K562 (cell line): ENCODE measurements at regions not wholly inside any gene's neighbourhood (a gene's known extent, or its start where the extent isn't known, plus 50 kb on each side); places are given as distances from the start of the nearest gene placed in this dataset.

Experiments used
- ATAC-seq: fragments of 200-7000 bp; cut with Tn5 transposase; 3 replicates; pipeline ENCODE4 v1.9.1; 2020; ENCODE audit warnings: moderate library complexity
- BruUV-seq: library from RNA; stranded (reverse); fragments of 400-500 nt; replicated peaks from 2 replicates; lab custom pipeline; 2021; lab: Mats Ljungman, UMichigan
- CTCF ChIA-PET: fragments of 300-600 bp; formaldehyde crosslinking; extraction: SDS; loops from one replicate; lab custom pipeline; 2021; ENCODE audit warnings: low intra/inter-chr PET ratio; lab: Yijun Ruan, JAX
- POLR2A ChIA-PET: fragments of 300-600, 350-650 bp; sonication (Branson Sonifier 250); formaldehyde crosslinking; extraction: SDS; loops from one replicate; lab custom pipeline; 2021; ENCODE audit warnings: antibody characterized with exemption, inconsistent platforms; lab: Yijun Ruan, JAX
- DNase-seq, 4 experiments: peaks; one replicate each; pipeline versions ENCODE4 v3.0.0 to v3.0.0-alpha.2; 2011 to 2018; ENCODE audit warnings: low spot score in 3 of 4, mixed read lengths in 3 of 4; ENCODE audit errors: extremely low read depth in 1 of 4
- FAIRE-seq: peaks from 2 replicates; lab custom pipeline; 2011; peaks lifted over from hg19 to GRCh38; lab: Jason Lieb, UNC
- H2AFZ ChIP-seq: 2 replicates; pipeline ENCODE4 v1.6.0; 2011; ENCODE audit warnings: low read depth, low read length, control low read depth, inconsistent platforms
- H3K27ac ChIP-seq: fragments of 200-600 bp; 3 replicates; pipeline ENCODE4 v1.8.0; 2011; ENCODE audit warnings: low read depth, mild to moderate bottlenecking, control low read depth, inconsistent platforms, low read length, moderate library complexity, mixed read lengths; ENCODE audit errors: extremely low read depth
- H3K27me3 ChIP-seq, 2 experiments: fragments of 300-600 bp in 1 of 2; 2 replicates in 1 of 2; 3 replicates in 1 of 2; pipeline versions ENCODE4 v1.6.0 to v1.8.0; 2011; ENCODE audit warnings: inconsistent platforms in 2 of 2, low read length in 2 of 2, mild to moderate bottlenecking in 1 of 2, mixed read lengths in 1 of 2, moderate library complexity in 1 of 2; ENCODE audit not compliant: control insufficient read depth in 2 of 2, insufficient read depth in 2 of 2
- H3K36me3 ChIP-seq: fragments of 300-600 bp; 3 replicates; pipeline ENCODE4 v1.8.0; 2011; ENCODE audit warnings: mild to moderate bottlenecking, low read length, inconsistent platforms; ENCODE audit not compliant: control insufficient read depth, insufficient read depth
- H3K4me1 ChIP-seq, 2 experiments: fragments of 200-600 bp in 1 of 2; replicated peaks in 1 of 2; 2 replicates in 1 of 2; 3 replicates in 1 of 2; pipeline versions ENCODE4 v1.5.1 to v1.8.0; 2011; ENCODE audit warnings: inconsistent platforms in 2 of 2, low read length in 2 of 2, mild to moderate bottlenecking in 1 of 2, mixed read lengths in 1 of 2, moderate library complexity in 1 of 2; ENCODE audit not compliant: control insufficient read depth in 2 of 2, insufficient read depth in 2 of 2
- H3K4me2 ChIP-seq: 2 replicates; pipeline ENCODE4 v1.6.1; 2011; ENCODE audit warnings: low read length, control low read depth, inconsistent platforms, mixed read lengths; ENCODE audit not compliant: insufficient read depth
- H3K4me3 ChIP-seq: fragments of 200-600 bp; sonication (generic), shearing (Covaris generic); 2 replicates; pipeline ENCODE4 v1.5.1; 2016; ENCODE audit warnings: control low read depth, inconsistent platforms
- H3K79me2 ChIP-seq: fragments of 200-600 bp; 3 replicates; pipeline ENCODE4 v1.8.0; 2011; ENCODE audit warnings: low read length, inconsistent platforms; ENCODE audit not compliant: control insufficient read depth, insufficient read depth
- H3K9ac ChIP-seq, 2 experiments: 2 replicates each; pipeline versions ENCODE4 v1.6.0 to v1.6.1; 2011; ENCODE audit warnings: low read depth in 2 of 2, low read length in 2 of 2, control low read depth in 1 of 2, inconsistent platforms in 1 of 2, mild to moderate bottlenecking in 1 of 2, mixed read lengths in 1 of 2; ENCODE audit not compliant: insufficient read depth in 1 of 2
- H3K9me1 ChIP-seq: one replicate; pipeline ENCODE4 v1.6.0; 2011; ENCODE audit warnings: inconsistent platforms, mild to moderate bottlenecking, low read length, moderate library complexity; ENCODE audit not compliant: control insufficient read depth, insufficient read depth
- H3K9me3 ChIP-seq: replicated peaks from 2 replicates; pipeline ENCODE4 v1.5.1; 2011; ENCODE audit warnings: low read depth, low read length, inconsistent platforms; ENCODE audit not compliant: control insufficient read depth, insufficient read depth
- H4K20me1 ChIP-seq: replicated peaks from 2 replicates; pipeline ENCODE4 v1.6.1; 2011; ENCODE audit warnings: low read length, inconsistent platforms, mixed read lengths; ENCODE audit not compliant: control insufficient read depth, insufficient read depth
- ARID1B ChIP-seq: fragments of 450-650 bp; IDR thresholded peaks from 2 replicates; pipeline ENCODE4 v1.6.1; 2016; ENCODE audit warnings: antibody characterized with exemption, mild to moderate bottlenecking, inconsistent platforms
- BRF1 ChIP-seq: IDR thresholded peaks from 3 replicates; pipeline ENCODE4 v1.6.1; 2011; ENCODE audit warnings: borderline replicate concordance, mild to moderate bottlenecking; ENCODE audit not compliant: insufficient read length; ENCODE audit errors: extremely low read depth
- NRF1 ChIP-seq, 2 experiments: fragments of 450-650 bp; IDR thresholded peaks in 1 of 2; conservative IDR thresholded peaks in 1 of 2; 2 replicates each; pipeline ENCODE4 v1.6.1; 2014; ENCODE audit warnings: mild to moderate bottlenecking in 2 of 2
- RERE ChIP-seq: sonication (generic); formaldehyde crosslinking; IDR thresholded peaks from 2 replicates; pipeline ENCODE4 v1.8.0; 2023; ENCODE audit warnings: missing genetic modification reagents, mild to moderate bottlenecking, borderline replicate concordance
- in situ Hi-C: fragments of 300-500 bp; cut with MboI; formaldehyde crosslinking; loops from 4 replicates; pipeline ENCODE4 v1.15.0; 2018; ENCODE audit warnings: inconsistent platforms, mixed read lengths
- intact Hi-C: fragments of 100-400 bp; cut with micrococcal nuclease; formaldehyde crosslinking; loops from 2 replicates; pipeline ENCODE4 v1.14.2; 2022

- TF ChIP-seq NRF1 (conservative IDR thresholded peaks at IDR 0.05 in 1 of 2, IDR thresholded peaks at IDR 0.05 in 1 of 2) = no peak
Observed at GRCh38 chr6:145454006-145454405, 281.3 kb downstream of the EPM2A start (continued).

- in situ Hi-C loops (no loop called here), intact Hi-C loops (no loop called here)
- no peaks in the 10 kb centered on the region for H3K4me1 ChIP-seq
- H3K79me2 ChIP-seq = no peaks in the 10 kb centered on the region
- no TSS peak for BruUV-seq
- ChIA-PET POLR2A (no interaction called here), CTCF (no interaction called here)
- TF ChIP-seq ARID1B = no peak
- H3K9ac ChIP-seq = no peak overlapping the region
- ATAC-seq (no peak), DNase-seq (no peak), FAIRE-seq (no peak)
- H3K9me1 ChIP-seq = no peaks in the 10 kb centered on the region
- no peaks in the 10 kb centered on the region for H3K27me3 ChIP-seq
- H3K27ac ChIP-seq = no peak overlapping the region
- no peak overlapping the region for H3K4me2 ChIP-seq
- H2AFZ ChIP-seq = no peak overlapping the region
- no peaks in the 10 kb centered on the region; the same call in 2 of the 3 replicates for H3K36me3 ChIP-seq
- no peak overlapping the region for H3K4me3 ChIP-seq
- no peaks in the 10 kb centered on the region for H4K20me1 ChIP-seq
- H3K9me3 ChIP-seq = no peaks in the 10 kb centered on the region
Observed at GRCh38 chr6:145457556-145457955, 277.8 kb downstream of the EPM2A start.

GRCh38 chr6:145468534-145468933 lies 266.8 kb downstream of the EPM2A start:
- H2AFZ ChIP-seq = no peak overlapping the region
- H4K20me1 ChIP-seq = no peaks in the 10 kb centered on the region
- no peaks in the 10 kb centered on the region for H3K4me1 ChIP-seq
- ChIA-PET CTCF (no interaction called here), POLR2A (no interaction called here)
- no peak overlapping the region for H3K27ac ChIP-seq
- no peaks in the 10 kb centered on the region for H3K79me2 ChIP-seq
- H3K36me3 ChIP-seq = no peaks in the 10 kb centered on the region
- H3K4me3 ChIP-seq = no peak overlapping the region
- FAIRE-seq = no peak
- no TSS peak for BruUV-seq
- in situ Hi-C loops = no loop called here
- H3K27me3 ChIP-seq = no peaks in the 10 kb centered on the region
- no peaks in the 10 kb centered on the region; the same call in 1 of the 2 replicates for H3K9me3 ChIP-seq
- no peak for ATAC-seq
- H3K9me1 ChIP-seq = no peaks in the 10 kb centered on the region
- H3K9ac ChIP-seq = no peak overlapping the region
- no peak for TF ChIP-seq RERE (CRISPR knock-in tag)
- no peak for TF ChIP-seq BRF1
- DNase-seq = no peak
- intact Hi-C loops = no loop called here
- no peak overlapping the region for H3K4me2 ChIP-seq
